GM21390 (cell line): ENCODE measurements at regions not wholly inside any gene's neighbourhood (a gene's known extent, or its start where the extent isn't known, plus 50 kb on each side); places are given as distances from the start of the nearest gene placed in this dataset.

ENCODE experiments used
- ATAC-seq: cut with Tn5 transposase; IDR thresholded peaks from one replicate; pipeline ENCODE4 v1.9.1; 2021; ENCODE audit not compliant: unreplicated experiment

DNA sequence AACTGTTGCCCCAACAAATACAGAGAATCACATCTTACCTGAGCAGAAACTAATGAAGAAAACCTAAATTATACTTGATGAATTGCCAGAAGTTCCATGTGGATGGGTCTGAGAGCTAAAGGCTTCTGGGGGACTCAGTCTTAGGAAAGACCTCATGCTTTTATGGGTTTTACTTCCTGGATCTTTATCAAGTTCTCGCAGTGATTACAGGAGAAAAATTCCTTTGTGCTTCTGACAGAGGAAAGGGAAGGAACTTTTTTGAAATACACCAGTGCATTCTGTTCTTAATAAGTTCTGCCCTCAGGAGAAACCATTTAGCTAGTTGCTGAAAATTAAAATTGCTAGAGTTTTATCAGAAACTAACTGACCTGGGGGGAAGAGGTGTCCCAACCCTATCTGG lies 203.9 kb upstream of the KITLG start:
- ATAC-seq = no peak

DNA sequence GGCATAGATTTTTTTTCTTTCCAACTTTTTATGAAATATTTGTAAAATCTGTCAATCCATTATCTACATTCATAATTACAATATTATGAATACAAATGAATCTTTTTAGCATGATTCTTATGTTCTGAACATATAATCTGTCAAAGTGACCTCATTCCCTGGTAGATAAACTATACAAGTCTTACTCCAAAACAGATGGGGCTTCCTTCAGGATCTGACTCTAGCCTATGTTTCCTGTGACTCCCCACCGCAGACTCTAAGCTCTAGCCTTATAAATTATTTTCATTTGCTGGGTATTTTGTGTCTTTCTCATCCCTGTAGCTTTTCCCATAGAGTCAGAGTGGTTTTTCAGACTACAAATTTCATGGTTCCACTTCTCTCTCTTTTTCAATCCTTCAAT lies 202.1 kb upstream of the KITLG start:
- no peak for ATAC-seq

DNA sequence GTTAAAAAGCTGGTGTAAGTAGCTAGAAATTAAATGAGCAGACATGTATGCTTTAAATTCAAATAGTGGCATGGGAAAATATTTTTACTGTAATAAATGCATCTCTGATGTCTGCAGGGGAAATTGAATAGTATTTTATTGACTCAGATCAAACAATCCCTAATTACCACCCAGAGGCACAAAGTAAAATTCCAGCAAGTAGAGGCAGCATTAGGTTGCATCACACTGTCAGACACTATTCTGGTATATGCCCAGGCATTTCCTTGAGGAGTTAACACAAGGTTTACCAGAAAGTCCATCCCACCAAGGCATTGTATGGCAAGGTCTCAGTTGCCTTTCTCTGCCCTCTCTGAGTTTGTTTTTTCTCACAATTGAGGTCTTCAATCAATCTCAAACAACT lies 201.6 kb upstream of the KITLG start:
- ATAC-seq = no peak

DNA sequence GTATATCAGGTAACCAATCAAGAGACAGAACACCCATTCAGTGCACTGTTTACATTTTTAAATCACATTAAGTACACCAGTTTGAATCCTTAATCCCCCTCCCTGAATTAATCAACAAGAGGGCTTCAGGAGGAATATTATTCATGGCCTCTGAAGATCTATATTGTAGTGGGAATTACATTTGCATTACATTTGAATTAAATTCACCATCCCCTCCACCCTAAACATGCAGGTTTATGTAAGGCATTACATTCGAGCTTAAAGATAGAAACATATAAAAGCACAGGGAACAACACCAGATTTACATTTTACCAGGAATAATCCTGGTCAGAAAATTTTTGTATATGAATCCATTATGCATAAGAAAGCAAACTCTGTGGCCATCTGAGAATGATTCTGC lies 197.8 kb upstream of the KITLG start:
- ATAC-seq = no peak

DNA sequence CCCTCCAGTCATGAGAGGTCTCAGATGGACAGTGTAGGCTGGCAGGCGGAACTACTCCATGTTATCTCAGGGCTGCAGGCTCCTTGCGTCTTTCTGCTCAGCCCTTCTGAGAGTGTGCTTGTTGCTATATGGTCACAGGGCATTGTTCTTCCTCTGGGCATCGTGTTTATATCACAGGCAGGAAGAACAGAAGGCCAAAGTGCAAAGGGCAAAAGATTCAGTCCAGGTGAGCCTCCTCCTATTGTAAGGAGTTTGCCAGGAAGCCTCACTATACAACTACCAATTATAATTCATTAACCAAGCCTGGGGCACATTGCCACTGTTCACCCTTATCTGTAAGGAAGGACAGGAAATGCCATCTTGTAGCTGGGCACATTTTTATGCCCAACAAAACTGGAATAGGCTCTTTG lies 195.5 kb upstream of the KITLG start:
- no peak for ATAC-seq

DNA sequence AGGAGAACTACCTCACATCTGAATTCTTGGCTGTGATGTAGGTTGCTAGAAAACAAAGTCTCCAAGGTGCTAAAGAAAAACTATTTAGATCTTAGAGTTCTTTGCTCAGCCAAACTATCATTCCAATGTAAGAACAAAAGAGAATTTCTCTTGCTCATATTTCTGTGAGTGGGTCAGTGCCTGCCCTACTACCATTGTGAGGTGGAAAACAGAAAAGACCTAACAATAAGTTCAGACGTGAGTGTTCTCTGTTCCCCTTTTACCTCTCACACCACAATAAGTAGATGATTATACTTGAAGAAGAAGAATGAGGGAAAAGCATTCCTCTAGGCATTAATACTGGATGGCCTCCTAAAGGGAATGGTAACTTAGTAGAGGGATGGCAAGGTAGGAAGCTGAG lies 187.4 kb upstream of the KITLG start:
- ATAC-seq = no peak

DNA sequence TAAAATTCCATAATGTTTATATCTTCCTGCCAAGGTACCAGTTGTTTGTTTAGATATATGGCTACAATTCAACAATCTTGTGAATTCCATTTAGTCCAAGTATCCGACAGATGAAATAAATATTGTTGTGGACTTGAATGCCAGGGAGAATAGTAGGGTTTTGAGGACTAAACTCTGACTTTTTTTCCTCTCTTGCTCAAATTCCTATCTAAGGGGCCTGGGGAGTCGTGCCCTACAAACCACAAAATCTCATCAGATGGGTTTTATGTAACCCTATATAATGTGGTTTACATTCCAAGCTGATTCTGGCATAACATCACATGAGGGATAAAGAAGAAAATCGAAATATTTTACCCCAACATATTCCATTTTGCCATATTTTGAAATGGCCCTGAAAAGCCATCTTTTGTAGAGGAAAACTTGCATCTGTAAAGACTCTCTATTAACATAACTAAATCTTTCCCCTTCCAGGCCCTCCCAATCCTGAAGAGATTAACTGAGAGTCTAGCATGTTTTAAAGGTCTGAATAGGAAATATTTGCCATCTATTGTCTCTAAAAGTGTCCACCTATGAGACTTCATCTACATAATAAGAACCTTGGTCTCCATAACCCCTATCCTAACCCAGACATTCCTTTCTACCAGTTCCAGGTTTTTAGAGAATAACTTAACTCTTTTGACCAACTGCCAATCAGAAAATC lies 184.7 kb upstream of the KITLG start:
- ATAC-seq = no peak

DNA sequence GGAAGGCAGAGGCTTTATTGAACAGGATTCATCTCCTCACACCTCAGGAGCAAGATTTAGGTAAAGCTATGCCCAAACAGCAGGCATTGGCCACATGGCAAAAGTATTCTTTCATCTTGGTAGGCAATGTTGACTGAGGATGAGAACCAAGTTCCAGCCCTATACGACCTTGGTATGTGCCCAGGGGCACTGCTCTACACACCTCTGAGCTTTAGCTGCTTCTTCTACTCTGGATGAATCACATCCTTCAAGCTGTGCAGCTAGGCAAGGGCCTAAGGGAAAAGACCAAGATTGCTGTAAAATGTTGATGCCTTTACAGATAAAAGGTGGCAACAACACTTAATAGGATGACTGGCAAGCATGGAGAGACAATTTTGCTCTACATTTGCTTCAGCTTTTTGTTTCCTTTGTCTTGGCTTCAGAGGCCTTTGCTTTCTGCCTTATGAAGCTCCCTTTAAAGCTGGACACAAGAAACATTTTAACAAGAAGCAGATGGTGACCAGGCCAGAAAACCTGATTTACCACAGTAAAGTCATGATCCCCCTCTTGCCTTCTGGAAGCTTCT lies 183.3 kb upstream of the KITLG start:
- ATAC-seq = no peak

DNA sequence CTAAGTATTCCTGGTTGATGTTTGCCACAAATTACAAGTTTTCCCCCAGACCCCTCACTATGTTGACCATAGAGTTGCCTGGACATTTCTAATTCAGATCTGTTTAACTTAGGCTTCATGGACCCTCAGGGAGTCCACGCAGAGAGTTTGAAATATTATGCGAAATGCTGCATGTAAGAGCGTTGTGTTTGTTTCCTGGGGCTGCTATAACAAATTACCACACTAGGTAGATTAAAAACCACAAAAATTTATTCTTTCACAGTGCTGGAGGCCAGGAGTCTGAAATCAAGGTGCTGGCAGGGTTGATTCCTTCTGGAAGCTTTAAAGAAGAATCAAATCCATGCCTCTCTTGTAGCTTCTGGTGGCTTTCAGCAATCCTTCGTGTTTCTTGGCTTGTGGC lies 177.9 kb upstream of the KITLG start:
- no peak for ATAC-seq

DNA sequence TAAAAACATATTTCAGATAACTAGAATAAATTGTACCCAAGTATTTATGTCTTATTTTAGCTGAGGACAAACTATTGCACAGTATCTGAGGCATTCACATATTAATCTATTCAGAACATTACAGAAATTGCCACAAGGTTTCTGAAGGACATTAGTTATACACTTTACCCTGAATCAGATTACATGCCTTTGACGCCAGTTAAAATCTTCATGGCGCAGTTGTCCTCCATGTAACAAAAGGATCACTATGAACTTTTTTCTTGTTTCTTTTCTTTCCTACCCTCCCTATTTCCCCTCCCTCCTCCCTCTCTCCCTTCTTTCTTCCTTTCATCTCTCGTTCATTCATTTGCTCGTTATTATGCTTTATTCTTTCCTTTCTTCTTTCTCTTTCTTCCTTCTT lies 176.6 kb upstream of the KITLG start:
- ATAC-seq = no peak

DNA sequence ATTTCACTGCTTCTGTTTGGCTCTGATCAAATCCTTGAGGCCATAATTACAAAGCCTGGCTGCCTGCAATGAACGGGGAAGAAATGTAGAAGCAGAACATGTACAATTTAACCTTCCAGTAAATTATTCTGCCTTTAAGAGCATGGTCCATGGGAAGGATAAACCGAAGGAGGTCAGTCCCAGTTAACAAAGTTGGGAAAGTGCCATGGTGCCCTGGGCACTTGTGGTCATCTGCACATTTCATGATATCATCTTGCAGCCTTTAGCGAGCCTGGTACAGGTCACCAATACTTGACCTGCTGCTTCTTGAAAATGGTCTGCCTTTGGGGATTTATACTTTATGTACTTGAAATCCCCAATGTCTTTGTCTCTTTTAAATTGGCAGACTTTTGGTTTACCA lies 175.9 kb upstream of the KITLG start:
- no peak for ATAC-seq

DNA sequence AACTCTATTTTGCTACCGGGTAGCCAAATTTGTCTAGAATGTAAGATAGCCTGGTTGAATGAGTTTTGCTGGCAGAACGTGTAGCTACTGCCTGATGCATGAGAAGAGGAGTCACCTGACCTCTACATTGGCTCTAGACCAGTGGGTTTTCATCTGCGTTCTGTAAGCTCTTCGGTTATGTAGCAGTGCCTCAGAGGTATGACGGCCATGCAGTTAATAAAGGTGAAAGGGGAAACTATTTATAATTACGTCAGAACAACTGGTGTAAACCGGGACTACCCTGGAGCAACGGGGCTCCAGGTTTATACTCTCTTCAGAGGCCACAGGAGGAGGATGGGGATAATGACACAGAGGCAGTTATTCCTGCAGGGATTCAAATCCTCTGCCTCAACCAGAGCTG lies 173.4 kb upstream of the KITLG start:
- no peak for ATAC-seq

DNA sequence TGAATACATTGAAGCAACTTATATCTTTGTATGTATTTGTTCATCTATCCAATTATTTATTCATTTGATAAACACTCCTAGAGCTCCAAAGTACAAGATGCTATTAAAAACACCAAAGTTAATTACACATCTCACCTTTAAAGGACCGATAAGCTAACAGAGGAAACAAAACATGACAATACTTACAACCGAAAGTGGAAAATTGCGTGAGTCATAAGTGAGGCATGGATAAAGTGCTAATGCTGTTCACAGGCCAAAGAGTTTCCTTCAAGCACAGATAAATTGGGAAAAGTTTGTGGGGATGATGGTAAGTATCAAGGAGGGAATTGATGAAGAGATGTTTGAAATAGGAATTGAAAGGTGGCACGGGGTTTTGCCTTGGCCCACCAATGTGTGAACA lies 172.8 kb upstream of the KITLG start:
- no peak for ATAC-seq

DNA sequence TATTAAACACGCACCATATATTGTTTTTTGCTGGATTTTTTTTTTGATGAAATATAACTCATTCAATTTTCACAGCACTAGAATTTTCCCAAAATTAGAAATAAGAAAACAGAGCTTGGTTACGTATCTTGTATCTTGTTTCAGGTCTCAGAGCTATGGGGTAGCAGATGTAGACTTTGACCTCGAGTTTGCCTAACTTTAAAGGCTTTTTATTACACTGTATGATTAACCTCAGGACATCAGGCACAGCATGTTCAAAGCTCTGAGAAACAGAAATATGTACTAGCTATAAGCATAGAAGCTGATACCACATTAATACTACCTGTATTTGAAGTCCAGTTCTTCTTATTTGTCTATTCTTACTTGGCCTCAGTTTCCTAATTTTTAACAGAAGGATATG lies 171.9 kb upstream of the KITLG start:
- ATAC-seq = no peak

DNA sequence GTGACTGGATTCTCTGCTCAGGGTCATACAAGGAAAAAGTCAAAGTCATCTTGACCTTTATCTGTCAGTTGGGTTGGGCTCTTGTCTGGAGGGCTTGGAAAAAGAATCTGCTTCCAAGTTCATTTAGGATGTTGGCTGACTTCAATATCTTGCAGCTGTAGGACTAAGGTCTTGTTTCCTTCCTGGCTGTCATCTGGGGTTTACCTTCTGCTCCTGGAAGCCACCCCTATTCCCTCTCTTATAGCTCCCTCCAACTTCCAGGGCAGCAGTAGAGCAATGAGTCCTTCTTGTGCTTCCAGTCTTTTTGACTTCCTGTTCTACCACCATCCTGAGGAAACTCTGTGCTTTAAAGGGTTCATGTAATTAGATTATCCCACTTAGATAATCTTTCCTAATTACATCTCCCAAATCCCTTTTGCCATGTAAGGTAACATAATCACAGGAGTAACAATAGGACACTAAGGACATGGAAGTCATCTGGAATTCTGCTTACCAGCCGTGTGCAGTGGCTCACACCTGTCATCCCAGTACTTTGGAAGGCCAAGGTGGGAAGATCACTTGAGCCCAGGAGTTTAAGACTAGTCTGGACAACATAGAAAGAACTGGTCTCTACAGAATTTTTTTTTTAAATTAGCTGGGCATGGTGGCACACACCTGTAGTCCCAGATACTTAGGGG lies 170.7 kb upstream of the KITLG start:
- ATAC-seq = no peak

DNA sequence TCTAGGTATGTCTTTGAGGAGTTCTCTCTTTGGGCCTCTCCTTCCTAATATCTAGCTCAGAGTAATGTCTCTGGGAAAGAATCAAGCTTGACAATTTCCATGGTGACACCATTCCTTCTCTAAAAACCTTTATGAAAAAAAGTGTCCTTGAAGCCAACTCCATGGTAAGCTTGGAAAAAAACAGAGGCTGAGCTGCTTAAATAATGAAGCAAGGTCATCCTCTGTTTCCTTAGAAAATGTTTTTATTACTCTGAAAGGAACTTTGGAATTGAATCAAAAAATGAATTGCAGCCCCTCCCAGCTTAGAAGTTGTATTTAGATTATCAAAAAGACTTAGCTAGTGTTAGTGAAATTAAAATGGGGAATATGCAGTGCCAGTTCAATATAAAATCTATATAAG lies 166.1 kb upstream of the KITLG start:
- ATAC-seq = no peak

DNA sequence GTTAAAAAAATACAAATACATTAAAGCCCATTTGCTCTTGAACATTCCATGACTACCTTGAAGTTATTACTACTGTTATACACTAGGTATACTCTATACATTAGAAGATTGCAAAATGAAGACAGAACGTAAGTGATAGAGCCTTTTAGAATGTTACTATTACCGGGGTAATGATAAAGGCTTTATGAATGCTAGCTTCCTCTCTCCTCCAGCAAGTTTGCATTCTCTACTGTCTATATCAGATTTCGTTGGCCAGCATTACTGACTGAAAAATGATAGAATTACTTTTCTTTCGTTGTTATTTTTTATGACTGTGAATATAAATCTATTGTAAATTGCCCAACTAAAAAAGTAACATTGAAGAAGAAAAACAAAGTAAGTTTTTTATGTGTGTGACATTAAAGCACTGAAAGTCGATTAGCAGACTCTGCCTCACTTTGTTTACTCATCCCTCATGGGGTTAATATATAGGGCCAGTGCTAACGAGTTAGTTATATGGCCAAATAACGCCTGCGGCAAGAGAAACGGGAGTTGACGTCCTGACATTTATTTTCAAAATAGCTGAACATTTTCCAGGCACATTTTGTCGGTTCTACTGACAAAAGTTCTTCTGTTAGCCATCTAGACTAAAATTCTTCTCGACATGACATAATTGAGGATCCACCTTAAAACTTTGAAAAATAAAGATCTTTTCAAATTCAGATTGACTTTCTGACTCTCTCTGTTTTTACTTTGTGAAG lies 163.8 kb upstream of the KITLG start:
- no peak for ATAC-seq

DNA sequence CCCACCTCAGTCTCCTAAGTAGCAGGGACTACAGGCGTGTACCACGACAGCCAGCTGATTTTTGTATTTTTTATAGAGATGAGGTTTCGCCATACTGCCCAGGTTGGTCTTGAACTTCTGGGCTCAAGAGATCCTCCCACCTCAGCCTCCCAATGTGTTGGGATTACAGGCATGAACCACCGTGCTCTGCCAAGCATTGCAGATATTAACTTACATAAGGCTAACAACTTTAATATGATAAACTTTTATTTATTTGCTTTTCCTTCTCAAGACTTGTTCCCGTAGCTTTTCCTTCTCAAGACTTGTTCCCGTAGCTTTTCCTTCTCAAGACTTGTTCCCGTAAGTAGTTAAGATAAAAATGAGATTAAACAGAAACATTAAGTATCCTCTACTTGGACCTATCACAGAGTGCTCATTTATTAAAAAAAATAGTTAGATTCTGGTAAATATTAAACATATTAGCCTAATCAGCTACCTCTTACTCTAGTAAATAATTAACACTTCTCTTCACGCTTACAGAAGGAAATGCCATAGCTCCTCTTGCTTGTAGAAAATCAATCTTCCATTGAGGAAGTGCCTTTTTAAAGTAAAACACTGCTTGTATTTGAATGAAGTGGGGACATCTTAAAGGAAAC lies 157.7 kb upstream of the KITLG start:
- no peak for ATAC-seq

DNA sequence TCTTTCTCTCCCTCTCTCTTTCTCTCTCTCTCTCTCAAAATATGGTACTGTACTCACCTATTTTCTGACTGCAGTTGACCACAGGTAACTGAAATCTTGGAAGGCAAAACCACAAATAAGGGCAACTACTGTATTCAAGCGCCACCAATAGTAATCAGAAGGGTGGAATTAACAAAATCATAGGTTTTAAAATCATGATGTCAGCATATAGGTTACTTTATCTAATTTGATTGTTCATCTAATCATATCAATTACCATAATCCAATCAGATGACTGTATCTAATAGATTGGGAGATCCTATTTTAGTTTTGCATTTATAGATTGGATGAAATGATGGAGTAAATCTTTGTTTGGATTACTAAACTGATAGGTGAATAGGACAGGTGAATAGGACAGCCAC lies 155.8 kb upstream of the KITLG start:
- ATAC-seq = no peak

DNA sequence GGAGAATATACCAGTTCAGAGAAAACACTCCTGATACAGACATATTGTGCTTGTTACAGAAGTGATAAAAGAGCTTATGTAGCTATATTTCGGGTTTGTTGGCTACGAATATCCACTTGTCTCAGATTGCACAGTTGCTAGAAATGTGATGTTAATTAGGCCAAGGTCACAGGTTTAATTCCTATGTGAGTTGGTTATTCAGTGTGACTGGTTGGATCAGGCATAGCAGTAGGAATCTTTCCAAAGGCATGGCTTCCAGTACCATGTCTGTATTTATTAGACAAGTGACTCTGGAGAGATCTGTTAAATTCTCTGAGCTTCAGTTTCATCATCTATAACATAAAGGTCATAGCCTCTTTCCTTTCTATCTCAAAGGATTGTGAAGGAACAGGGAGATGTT lies 152.7 kb upstream of the KITLG start:
- ATAC-seq = no peak

DNA sequence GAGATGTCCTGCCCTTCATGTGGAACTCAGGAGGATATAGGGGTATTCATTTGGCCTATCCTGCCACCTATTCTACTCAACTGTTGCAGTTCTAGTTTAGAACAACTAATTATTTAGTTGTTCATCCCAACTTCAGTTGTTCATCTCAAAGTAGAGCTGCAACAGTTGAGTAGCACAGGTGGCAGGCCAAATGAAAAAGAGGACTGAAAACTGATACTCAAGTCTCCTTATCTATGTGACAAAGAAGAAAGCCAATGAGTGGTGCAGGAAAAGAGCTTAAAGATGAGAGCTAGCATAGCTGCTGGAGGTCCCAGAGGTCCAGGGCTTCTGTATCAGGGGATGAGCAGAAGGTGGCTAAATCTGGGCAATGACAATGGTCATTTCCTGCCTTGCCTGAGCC lies 148.9 kb upstream of the KITLG start:
- no peak for ATAC-seq
